Brain microvascular endothelial cell (primary cell): ENCODE measurements at regions not wholly inside any gene's neighbourhood (a gene's known extent, or its start where the extent isn't known, plus 50 kb on each side); places are given as distances from the start of the nearest gene placed in this dataset.

Source experiments
- DNase-seq: peaks from one replicate; pipeline ENCODE4 v3.0.0-alpha.2; 2020
- H3K27ac ChIP-seq: fragments of 250-450 bp; sonication (Bioruptor Pico); 2 replicates; pipeline ENCODE4 v1.5.1; 2020; ENCODE audit warnings: mild to moderate bottlenecking, moderate library complexity
- H3K27me3 ChIP-seq: fragments of 250-450 bp; sonication (Bioruptor Pico); replicated peaks from 2 replicates; pipeline ENCODE4 v1.5.1; 2020; ENCODE audit warnings: mild to moderate bottlenecking
- H3K36me3 ChIP-seq: fragments of 250-450 bp; sonication (Bioruptor Pico); replicated peaks from 2 replicates; pipeline ENCODE4 v1.5.1; 2020; ENCODE audit warnings: mild to moderate bottlenecking
- H3K4me3 ChIP-seq: 2 replicates; pipeline ENCODE4 v1.5.1; 2011; ENCODE audit warnings: low read depth, mild to moderate bottlenecking, control low read depth, low read length, moderate library complexity
- CTCF ChIP-seq: IDR thresholded peaks from 2 replicates; pipeline ENCODE4 v1.5.1; 2011; ENCODE audit warnings: low read depth, mild to moderate bottlenecking, moderate library complexity, low read length, control low read depth, inconsistent platforms; ENCODE audit errors: missing control alignments
- in situ Hi-C: cut with HindIII; loops from 2 replicates; pipeline ENCODE4 v1.10.0; 2017; ENCODE audit warnings: low sequenced_read_pairs, low pct_ligation_motif_present

GRCh38 chr5:61215996-61216395, 53.7 kb upstream of the SMIM15 start:
- no peak for DNase-seq
- H3K27ac ChIP-seq: no peak overlapping the region
- no peaks in the 10 kb centered on the region for H3K27me3 ChIP-seq
- H3K4me3 ChIP-seq: no peak overlapping the region
- TF ChIP-seq CTCF: no peak
- in situ Hi-C loops: no loop called here
- no peaks in the 10 kb centered on the region for H3K36me3 ChIP-seq

GRCh38 chr5:61216741-61217140, 54.5 kb upstream of the SMIM15 start:
- Histone ChIP-seq H3K4me3 (no peak overlapping the region), H3K36me3 (no peaks in the 10 kb centered on the region), H3K27ac (no peak overlapping the region), H3K27me3 (no peaks in the 10 kb centered on the region)
- in situ Hi-C loops: no loop called here
- no peak for DNase-seq
- TF ChIP-seq CTCF: no peak

GRCh38 chr5:61217214-61217613, 54.9 kb upstream of the SMIM15 start:
- in situ Hi-C loops: no loop called here
- no peak for DNase-seq
- TF ChIP-seq CTCF: no peak
- H3K27ac ChIP-seq: no peak overlapping the region
- no peak overlapping the region for H3K4me3 ChIP-seq
- H3K27me3 ChIP-seq: no peaks in the 10 kb centered on the region
- no peaks in the 10 kb centered on the region for H3K36me3 ChIP-seq

- in situ Hi-C loops: no loop called here
- no peak for DNase-seq
- H3K4me3 ChIP-seq: no peak overlapping the region
- no peaks in the 10 kb centered on the region for H3K36me3 ChIP-seq
- no peak for TF ChIP-seq CTCF
- no peak overlapping the region for H3K27ac ChIP-seq
- no peaks in the 10 kb centered on the region for H3K27me3 ChIP-seq
Observed at GRCh38 chr5:61228229-61228628, 66.0 kb upstream of the SMIM15 start.

GRCh38 chr5:61228691-61229280, 66.5 kb upstream of the SMIM15 start:
- Histone ChIP-seq H3K36me3 (no peaks in the 10 kb centered on the region), H3K27ac (no peak overlapping the region), H3K4me3 (no peak overlapping the region), H3K27me3 (no peaks in the 10 kb centered on the region)
- TF ChIP-seq CTCF: no peak
- no peak for DNase-seq
- in situ Hi-C loops: no loop called here

GRCh38 chr5:61229416-61229815, 67.1 kb upstream of the SMIM15 start:
- DNase-seq: no peak
- in situ Hi-C loops: no loop called here
- H3K36me3 ChIP-seq: no peaks in the 10 kb centered on the region
- H3K4me3 ChIP-seq: no peak overlapping the region
- H3K27me3 ChIP-seq: no peaks in the 10 kb centered on the region
- TF ChIP-seq CTCF: no peak
- no peak overlapping the region for H3K27ac ChIP-seq
